H1 (cell line): ENCODE measurements at regions not wholly inside any gene's neighbourhood (a gene's known extent, or its start where the extent isn't known, plus 50 kb on each side); places are given as distances from the start of the nearest gene placed in this dataset.

Experiments
- ATF2 ChIP-seq: IDR thresholded peaks from 2 replicates; pipeline ENCODE4 v1.6.1; 2012; ENCODE audit warnings: low read length, inconsistent platforms
- BRCA1 ChIP-seq: IDR thresholded peaks from 2 replicates; pipeline ENCODE4 v1.6.1; 2012; ENCODE audit warnings: low read depth, low read length, improper control_type of control experiment
- CHD1 ChIP-seq: IDR thresholded peaks from 2 replicates; pipeline ENCODE4 v1.6.1; 2012; ENCODE audit warnings: low read depth, low read length, improper control_type of control experiment
- CHD7 ChIP-seq: fragments of 300-600 bp; sonication (generic); IDR thresholded peaks from 2 replicates; pipeline ENCODE4 v1.7.1; 2012; ENCODE audit warnings: low read length, moderate library complexity, mild to moderate bottlenecking, inconsistent platforms; ENCODE audit not compliant: insufficient replicate concordance
- POLR2A ChIP-seq, 2 experiments: IDR thresholded peaks; 1 replicate in 1 of 2; 2 replicates in 1 of 2; pipeline ENCODE4 v1.6.1; 2011; ENCODE audit warnings: low read depth in 2 of 2, low read length in 2 of 2, mild to moderate bottlenecking in 2 of 2; ENCODE audit errors: control extremely low read depth in 1 of 2
- RBBP5 ChIP-seq: IDR thresholded peaks from 2 replicates; pipeline ENCODE4 v1.7.1; 2012; ENCODE audit warnings: low read depth, mild to moderate bottlenecking, inconsistent platforms, low read length, moderate library complexity, borderline replicate concordance
- SIX5 ChIP-seq: IDR thresholded peaks from 2 replicates; pipeline ENCODE4 v1.6.1; 2011; ENCODE audit warnings: mild to moderate bottlenecking, low read depth, low read length
- SP4 ChIP-seq: IDR thresholded peaks from 2 replicates; pipeline ENCODE4 v1.6.1; 2012; ENCODE audit warnings: low read length, inconsistent platforms

- TF ChIP-seq ATF2 (no peak), CHD1 (no peak), CHD7 (no peak), SP4 (no peak), POLR2A (IDR thresholded peaks at IDR 0.05; ENCODE audit: control extremely low read depth in 1 of 2, low read depth in 2 of 2, low read length in 2 of 2) (no peak), RBBP5 (no peak), SIX5 (no peak), BRCA1 (no peak)
These were observed 90.5 kb upstream of the PAX1 start (continued) for GRCh38 chr20:21614980-21615379.
